ENCODE measurements at regions not wholly inside any gene's neighbourhood (a gene's known extent, or its start where the extent isn't known, plus 50 kb on each side); places are given as distances from the start of the nearest gene placed in this dataset.

GRCh38 chr15:59924096-59924495, 80.0 kb upstream of the FOXB1 start:
- Histone ChIP-seq H3K27ac (ENCODE audit: low read length) (no peak overlapping the region), H3K9ac (ENCODE audit: low read depth, low read length) (no peak overlapping the region), H3K4me2 (ENCODE audit: insufficient read depth, low read length) (no peak overlapping the region), H3K79me2 (ENCODE audit: insufficient read depth, low read length) (no peaks in the 10 kb centered on the region), H3K27me3 (ENCODE audit: insufficient read depth, low read length, poor library complexity) (no peaks in the 10 kb centered on the region), H3K36me3 (ENCODE audit: insufficient read depth, low read length) (no peaks in the 10 kb centered on the region), H2AFZ (ENCODE audit: low read depth, low read length) (no peak overlapping the region), H4K20me1 (ENCODE audit: insufficient read depth, low read length) (no peaks in the 10 kb centered on the region), H3K4me3 (ENCODE audit: low read depth in 1 of 2, low read length in 2 of 2) (no peak overlapping the region), H3K9me3 (ENCODE audit: insufficient read depth, low read length, severe bottlenecking) (no peaks in the 10 kb centered on the region), H3K4me1 (ENCODE audit: insufficient read depth, low read length) (peaks cover 12% of the 10 kb centered on the region; the same call in 1 of the 2 replicates)
- DNase-seq (no peak), ATAC-seq (ENCODE audit: insufficient read depth, low read depth) (no peak)
- TF ChIP-seq EZH2 (IDR thresholded peaks at IDR 0.05; ENCODE audit: borderline replicate concordance, low read depth, low read length, severe bottlenecking) (no peak), CTCF (IDR thresholded peaks at IDR 0.05; ENCODE audit: borderline replicate concordance, extremely low read depth, low read length, poor library complexity, severe bottlenecking) (no peak)

DNA sequence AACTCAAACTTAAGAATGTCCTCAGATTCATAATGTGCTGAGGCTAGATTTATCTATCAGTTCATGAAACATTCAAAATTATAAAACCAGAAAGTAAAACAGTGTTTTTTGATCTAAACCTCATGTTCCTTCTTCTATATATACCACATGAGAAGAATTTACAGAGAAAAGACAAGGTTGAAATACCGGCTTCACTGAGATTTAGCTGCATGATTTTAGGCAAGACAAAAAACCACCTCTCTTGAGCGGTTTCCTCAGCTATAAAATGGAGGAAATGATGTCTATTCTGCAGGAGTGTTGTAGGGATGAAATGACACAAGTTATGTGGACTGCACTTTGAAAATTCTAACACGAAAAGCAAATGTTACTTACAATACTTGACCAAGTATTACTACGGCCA, 80.6 kb upstream of the FOXB1 start:
- H4K20me1 ChIP-seq (ENCODE audit: insufficient read depth, low read length), result no peaks in the 10 kb centered on the region
- H3K79me2 ChIP-seq (ENCODE audit: insufficient read depth, low read length), result no peaks in the 10 kb centered on the region
- no peak overlapping the region for H3K4me3 ChIP-seq (ENCODE audit: low read depth in 1 of 2, low read length in 2 of 2)
- peaks cover 15% of the 10 kb centered on the region; the same call in 1 of the 2 replicates for H3K4me1 ChIP-seq (ENCODE audit: insufficient read depth, low read length)
- H3K9ac ChIP-seq (ENCODE audit: low read depth, low read length), result no peak overlapping the region
- no peak for ATAC-seq (ENCODE audit: insufficient read depth, low read depth)
- no peak overlapping the region for H3K4me2 ChIP-seq (ENCODE audit: insufficient read depth, low read length)
- no peak for TF ChIP-seq CTCF (IDR thresholded peaks at IDR 0.05; ENCODE audit: borderline replicate concordance, extremely low read depth, low read length, poor library complexity, severe bottlenecking)
- TF ChIP-seq EZH2 (IDR thresholded peaks at IDR 0.05; ENCODE audit: borderline replicate concordance, low read depth, low read length, severe bottlenecking), result no peak
- no peaks in the 10 kb centered on the region for H3K27me3 ChIP-seq (ENCODE audit: insufficient read depth, low read length, poor library complexity)
- no peak overlapping the region for H3K27ac ChIP-seq (ENCODE audit: low read length)
- no peak overlapping the region for H2AFZ ChIP-seq (ENCODE audit: low read depth, low read length)
- H3K9me3 ChIP-seq (ENCODE audit: insufficient read depth, low read length, severe bottlenecking), result no peaks in the 10 kb centered on the region
- DNase-seq, result no peak
- H3K36me3 ChIP-seq (ENCODE audit: insufficient read depth, low read length), result no peaks in the 10 kb centered on the region

DNA sequence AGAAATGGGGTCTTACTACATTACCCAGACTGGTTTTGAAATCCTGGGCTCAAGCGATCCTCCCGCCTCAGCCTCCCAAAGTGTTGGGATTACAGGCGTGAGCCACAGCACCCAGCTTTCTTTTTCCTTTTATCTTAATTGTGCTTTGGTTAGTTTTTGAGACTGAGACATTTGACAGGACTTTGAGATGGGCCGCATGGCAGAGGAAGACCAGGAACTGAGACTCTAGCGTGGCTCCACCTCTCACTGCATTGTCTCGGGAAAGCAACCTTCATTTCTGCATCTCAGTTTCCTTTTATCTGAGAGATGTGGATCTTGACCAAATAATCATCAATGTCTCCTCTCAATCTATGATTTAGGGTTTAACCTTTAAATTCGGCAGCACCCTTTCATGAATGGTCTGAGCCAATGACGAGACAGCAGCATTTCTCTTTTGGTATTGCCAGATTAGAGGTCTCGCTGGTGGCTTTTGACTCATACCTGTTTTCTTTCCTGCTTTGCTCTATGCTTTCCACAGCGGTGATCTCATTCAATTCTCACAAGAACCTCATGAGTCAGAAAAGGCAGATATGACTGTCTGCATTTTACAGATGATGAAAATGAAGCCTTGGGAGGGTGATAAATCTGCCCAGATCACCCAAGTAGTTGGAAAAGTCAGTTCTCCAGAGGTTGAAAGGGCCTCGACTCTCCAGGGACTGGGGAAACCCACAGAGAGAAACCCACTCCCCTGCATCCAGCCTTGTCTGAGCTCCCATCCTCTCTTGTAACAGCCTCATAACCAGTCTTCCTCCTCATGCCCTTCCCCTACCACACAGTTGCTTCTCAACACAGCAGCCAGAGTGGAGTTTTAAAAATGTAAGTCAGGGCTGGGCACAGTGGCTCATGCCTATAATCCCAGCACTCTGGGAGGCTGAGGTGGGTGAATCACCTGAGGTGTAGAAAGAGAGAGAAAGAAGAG, 84.8 kb upstream of the FOXB1 start:
- Histone ChIP-seq H3K36me3 (ENCODE audit: insufficient read depth, low read length) (no peaks in the 10 kb centered on the region), H3K79me2 (ENCODE audit: insufficient read depth, low read length) (no peaks in the 10 kb centered on the region), H3K9me3 (ENCODE audit: insufficient read depth, low read length, severe bottlenecking) (no peaks in the 10 kb centered on the region), H3K9ac (ENCODE audit: low read depth, low read length) (no peak overlapping the region), H3K4me3 (ENCODE audit: low read depth in 1 of 2, low read length in 2 of 2) (no peak overlapping the region), H3K27ac (ENCODE audit: low read length) (no peak overlapping the region; the same call in 1 of the 2 replicates), H3K4me1 (ENCODE audit: insufficient read depth, low read length) (peaks cover 28% of the 10 kb centered on the region; the same call in 1 of the 2 replicates), H2AFZ (ENCODE audit: low read depth, low read length) (peak overlapping the region; percentile 34), H3K27me3 (ENCODE audit: insufficient read depth, low read length, poor library complexity) (no peaks in the 10 kb centered on the region), H4K20me1 (ENCODE audit: insufficient read depth, low read length) (no peaks in the 10 kb centered on the region), H3K4me2 (ENCODE audit: insufficient read depth, low read length) (no peak overlapping the region)
- DNase-seq, result no peak
- no peak for TF ChIP-seq EZH2 (IDR thresholded peaks at IDR 0.05; ENCODE audit: borderline replicate concordance, low read depth, low read length, severe bottlenecking)
- TF ChIP-seq CTCF (IDR thresholded peaks at IDR 0.05; ENCODE audit: borderline replicate concordance, extremely low read depth, low read length, poor library complexity, severe bottlenecking), result no peak
- no peak for ATAC-seq (ENCODE audit: insufficient read depth, low read depth)
